Mammary epithelial cell (primary cell): ENCODE measurements at regions not wholly inside any gene's neighbourhood (a gene's known extent, or its start where the extent isn't known, plus 50 kb on each side); places are given as distances from the start of the nearest gene placed in this dataset.

Experiments used
- EZH2 ChIP-seq: IDR thresholded peaks from 2 replicates; pipeline ENCODE4 v1.6.1; 2012; ENCODE audit warnings: low read length, inconsistent platforms, borderline replicate concordance
- TF ChIP-seq, protein P1 (sequence below), 2 donors: IDR thresholded peaks in 1 of 2; conservative IDR thresholded peaks in 1 of 2; 2 replicates each; pipeline ENCODE4 v1.5.1; 2011 to 2012; ENCODE audit warnings: inconsistent platforms in 2 of 2, low read length in 2 of 2, mild to moderate bottlenecking in 2 of 2, control low read depth in 1 of 2, low read depth in 1 of 2; ENCODE audit not compliant: insufficient read depth in 1 of 2; ENCODE audit errors: extremely low read depth in 1 of 2

DNA sequence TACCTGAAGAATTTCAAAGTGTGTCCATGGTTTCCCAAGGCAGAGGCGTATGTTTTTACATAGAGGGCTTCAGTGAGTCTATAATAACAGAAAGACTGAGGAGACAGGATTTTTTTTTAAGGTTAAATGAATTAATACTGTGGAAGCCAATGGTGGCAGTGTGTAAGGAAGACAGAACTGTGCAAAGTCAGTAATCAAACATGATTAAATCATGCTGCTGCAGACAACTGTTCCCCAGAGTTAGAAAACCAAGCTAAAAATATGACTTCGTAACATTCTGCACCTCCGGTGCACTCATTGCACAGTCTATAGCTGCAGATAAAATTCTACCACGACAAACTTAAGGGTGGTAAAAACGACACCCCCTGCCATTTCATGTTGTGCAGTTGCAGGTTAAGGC, 309.6 kb upstream of the TRIB2 start:
- TF ChIP-seq, protein P1, sequence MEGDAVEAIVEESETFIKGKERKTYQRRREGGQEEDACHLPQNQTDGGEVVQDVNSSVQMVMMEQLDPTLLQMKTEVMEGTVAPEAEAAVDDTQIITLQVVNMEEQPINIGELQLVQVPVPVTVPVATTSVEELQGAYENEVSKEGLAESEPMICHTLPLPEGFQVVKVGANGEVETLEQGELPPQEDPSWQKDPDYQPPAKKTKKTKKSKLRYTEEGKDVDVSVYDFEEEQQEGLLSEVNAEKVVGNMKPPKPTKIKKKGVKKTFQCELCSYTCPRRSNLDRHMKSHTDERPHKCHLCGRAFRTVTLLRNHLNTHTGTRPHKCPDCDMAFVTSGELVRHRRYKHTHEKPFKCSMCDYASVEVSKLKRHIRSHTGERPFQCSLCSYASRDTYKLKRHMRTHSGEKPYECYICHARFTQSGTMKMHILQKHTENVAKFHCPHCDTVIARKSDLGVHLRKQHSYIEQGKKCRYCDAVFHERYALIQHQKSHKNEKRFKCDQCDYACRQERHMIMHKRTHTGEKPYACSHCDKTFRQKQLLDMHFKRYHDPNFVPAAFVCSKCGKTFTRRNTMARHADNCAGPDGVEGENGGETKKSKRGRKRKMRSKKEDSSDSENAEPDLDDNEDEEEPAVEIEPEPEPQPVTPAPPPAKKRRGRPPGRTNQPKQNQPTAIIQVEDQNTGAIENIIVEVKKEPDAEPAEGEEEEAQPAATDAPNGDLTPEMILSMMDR (conservative IDR thresholded peaks at IDR 0.05 in 1 of 2, IDR thresholded peaks at IDR 0.05 in 1 of 2; ENCODE audit: extremely low read depth in 1 of 2, insufficient read depth in 1 of 2, low read depth in 1 of 2, low read length in 2 of 2), result no peak
- TF ChIP-seq EZH2, result no peak
